Loucy (cell line): ENCODE measurements at regions not wholly inside any gene's neighbourhood (a gene's known extent, or its start where the extent isn't known, plus 50 kb on each side); places are given as distances from the start of the nearest gene placed in this dataset.

Experiments used
- H2AFZ ChIP-seq: fragments of 200-600 bp; sonication (generic); 2 replicates; pipeline ENCODE4 v1.6.0; 2016; ENCODE audit warnings: antibody characterized with exemption, mild to moderate bottlenecking, low read length, moderate library complexity
- H3F3A ChIP-seq: fragments of 200-600 bp; 2 replicates; pipeline ENCODE4 v1.6.0; 2016; ENCODE audit warnings: antibody characterized with exemption, low read depth, mild to moderate bottlenecking
- H3K27me3 ChIP-seq: fragments of 200-600 bp; sonication (generic); 2 replicates; pipeline ENCODE4 v1.6.1; 2014; ENCODE audit warnings: low read length, mild to moderate bottlenecking; ENCODE audit not compliant: insufficient read depth, poor library complexity, severe bottlenecking
- H3K36me3 ChIP-seq: fragments of 200-600 bp; sonication (generic); 2 replicates; pipeline ENCODE4 v1.6.1; 2016; ENCODE audit warnings: low read length; ENCODE audit not compliant: insufficient read depth
- H3K4me1 ChIP-seq: fragments of 200-600 bp; sonication (generic); 2 replicates; pipeline ENCODE4 v1.5.1; 2014; ENCODE audit warnings: low read length, mild to moderate bottlenecking; ENCODE audit not compliant: insufficient read depth, poor library complexity, severe bottlenecking
- H3K4me2 ChIP-seq: fragments of 200-600 bp; sonication (generic); 2 replicates; pipeline ENCODE4 v1.6.0; 2014; ENCODE audit warnings: antibody characterized with exemption, low read length, low read depth, mild to moderate bottlenecking; ENCODE audit not compliant: poor library complexity, severe bottlenecking
- H3K4me3 ChIP-seq: fragments of 200-600 bp; sonication (generic); 2 replicates; pipeline ENCODE4 v1.5.1; 2014; ENCODE audit warnings: low read length, mild to moderate bottlenecking, mixed read lengths; ENCODE audit not compliant: poor library complexity, severe bottlenecking
- H3K79me2 ChIP-seq: fragments of 200-600 bp; sonication (generic); 2 replicates; pipeline ENCODE4 v1.6.1; 2014; ENCODE audit warnings: low read length; ENCODE audit not compliant: insufficient read depth
- H3K9ac ChIP-seq: fragments of 200-600 bp; sonication (generic); 2 replicates; pipeline ENCODE4 v1.6.0; 2014; ENCODE audit warnings: mild to moderate bottlenecking, low read depth, low read length, moderate library complexity; ENCODE audit not compliant: poor library complexity, severe bottlenecking
- H3K9me2 ChIP-seq: fragments of 200-600 bp; sonication (generic); replicated peaks from 2 replicates; pipeline ENCODE4 v1.6.1; 2016; ENCODE audit warnings: low read depth, low read length, mixed read lengths
- H3K9me3 ChIP-seq: fragments of 200-600 bp; sonication (generic); 2 replicates; pipeline ENCODE4 v1.6.1; 2014; ENCODE audit warnings: mild to moderate bottlenecking, antibody characterized with exemption, low read length, low read depth; ENCODE audit not compliant: insufficient read depth
- H4K20me1 ChIP-seq: fragments of 200-600 bp; sonication (generic); 2 replicates; pipeline ENCODE4 v1.6.0; 2014; ENCODE audit warnings: antibody characterized with exemption, low read length, mild to moderate bottlenecking; ENCODE audit not compliant: insufficient read depth, poor library complexity, severe bottlenecking
- CTCF ChIP-seq: fragments of 200-600 bp; sonication (generic); conservative IDR thresholded peaks from 2 replicates; pipeline ENCODE4 v1.5.1; 2014; ENCODE audit warnings: mild to moderate bottlenecking, antibody characterized with exemption, low read length
- EZH2phosphoT487 ChIP-seq: fragments of 200-600 bp; IDR thresholded peaks from 2 replicates; pipeline ENCODE4 v1.6.1; 2018; ENCODE audit warnings: antibody characterized with exemption, mild to moderate bottlenecking, moderate library complexity, borderline replicate concordance

GRCh38 chr1:239772446-239772845 is 319.2 kb upstream of the FMN2 start:
- Histone ChIP-seq H3K4me1 (no peaks in the 10 kb centered on the region), H3K36me3 (no peaks in the 10 kb centered on the region), H3K27me3 (no peaks in the 10 kb centered on the region), H2AFZ (no peak overlapping the region), H3K79me2 (no peaks in the 10 kb centered on the region), H3K9ac (no peak overlapping the region), H3K4me2 (no peak overlapping the region), H3K4me3 (no peak overlapping the region), H4K20me1 (no peaks in the 10 kb centered on the region), H3K9me3 (no peaks in the 10 kb centered on the region), H3F3A (no peaks in the 10 kb centered on the region), H3K9me2 (no peaks in the 10 kb centered on the region)
- TF ChIP-seq EZH2phosphoT487 (no peak), CTCF (no peak)

GRCh38 chr1:239775466-239775865 is 316.2 kb upstream of the FMN2 start:
- H3K4me1 ChIP-seq, result no peaks in the 10 kb centered on the region
- no peak overlapping the region for H3K4me2 ChIP-seq
- no peaks in the 10 kb centered on the region for H3K9me2 ChIP-seq
- no peak overlapping the region for H2AFZ ChIP-seq
- H3K4me3 ChIP-seq, result no peak overlapping the region
- H3F3A ChIP-seq, result no peaks in the 10 kb centered on the region
- H3K79me2 ChIP-seq, result no peaks in the 10 kb centered on the region
- no peaks in the 10 kb centered on the region for H3K36me3 ChIP-seq
- no peak overlapping the region for H3K9ac ChIP-seq
- no peaks in the 10 kb centered on the region for H3K27me3 ChIP-seq
- H3K9me3 ChIP-seq, result no peaks in the 10 kb centered on the region
- no peaks in the 10 kb centered on the region for H4K20me1 ChIP-seq
- no peak for TF ChIP-seq CTCF
- no peak for TF ChIP-seq EZH2phosphoT487

GRCh38 chr1:239778208-239778813 is 313.4 kb upstream of the FMN2 start:
- no peaks in the 10 kb centered on the region for H3K79me2 ChIP-seq
- no peaks in the 10 kb centered on the region for H3K4me1 ChIP-seq
- H3K9ac ChIP-seq, result no peak overlapping the region
- no peak overlapping the region for H2AFZ ChIP-seq
- no peaks in the 10 kb centered on the region for H3K9me2 ChIP-seq
- no peak overlapping the region for H3K4me2 ChIP-seq
- no peaks in the 10 kb centered on the region for H3K9me3 ChIP-seq
- H3F3A ChIP-seq, result no peaks in the 10 kb centered on the region
- H4K20me1 ChIP-seq, result no peaks in the 10 kb centered on the region
- no peaks in the 10 kb centered on the region for H3K27me3 ChIP-seq
- no peak overlapping the region for H3K4me3 ChIP-seq
- no peaks in the 10 kb centered on the region for H3K36me3 ChIP-seq
- TF ChIP-seq EZH2phosphoT487 (no peak), CTCF (no peak)
